Skeletal muscle tissue (tissue), 3 donors: ENCODE measurements at regions not wholly inside any gene's neighbourhood (a gene's known extent, or its start where the extent isn't known, plus 50 kb on each side); places are given as distances from the start of the nearest gene placed in this dataset.

Source experiments
- H3K27ac ChIP-seq: one replicate; pipeline ENCODE4 v1.7.0; 2013; ENCODE audit warnings: mild to moderate bottlenecking, low read depth, low read length, inconsistent platforms
- H3K27me3 ChIP-seq, 3 donors: one replicate each; pipeline ENCODE4 v1.7.0; 2013; ENCODE audit warnings: low read length in 3 of 3; ENCODE audit not compliant: control insufficient read depth in 3 of 3, insufficient read depth in 3 of 3
- H3K36me3 ChIP-seq, 3 donors: one replicate each; pipeline ENCODE4 v1.7.0; 2013; ENCODE audit warnings: low read length in 3 of 3; ENCODE audit not compliant: control insufficient read depth in 3 of 3, insufficient read depth in 3 of 3
- H3K4me1 ChIP-seq, 3 donors: one replicate each; pipeline ENCODE4 v1.7.0; 2013; ENCODE audit warnings: low read length in 3 of 3, mild to moderate bottlenecking in 3 of 3; ENCODE audit not compliant: control insufficient read depth in 3 of 3, insufficient read depth in 3 of 3
- H3K4me3 ChIP-seq, 3 donors: one replicate each; pipeline ENCODE4 v1.7.0; 2013; ENCODE audit warnings: low read length in 3 of 3
- H3K9ac ChIP-seq, 3 donors: one replicate each; pipeline ENCODE4 v1.7.0; 2013; ENCODE audit warnings: low read length in 3 of 3, mild to moderate bottlenecking in 3 of 3, moderate library complexity in 2 of 3, low read depth in 1 of 3
- H3K9me3 ChIP-seq, 3 donors: one replicate each; pipeline ENCODE4 v1.7.0; 2013; ENCODE audit warnings: low read length in 3 of 3; ENCODE audit not compliant: control insufficient read depth in 3 of 3
- donor health status: Osteomylitis.

DNA sequence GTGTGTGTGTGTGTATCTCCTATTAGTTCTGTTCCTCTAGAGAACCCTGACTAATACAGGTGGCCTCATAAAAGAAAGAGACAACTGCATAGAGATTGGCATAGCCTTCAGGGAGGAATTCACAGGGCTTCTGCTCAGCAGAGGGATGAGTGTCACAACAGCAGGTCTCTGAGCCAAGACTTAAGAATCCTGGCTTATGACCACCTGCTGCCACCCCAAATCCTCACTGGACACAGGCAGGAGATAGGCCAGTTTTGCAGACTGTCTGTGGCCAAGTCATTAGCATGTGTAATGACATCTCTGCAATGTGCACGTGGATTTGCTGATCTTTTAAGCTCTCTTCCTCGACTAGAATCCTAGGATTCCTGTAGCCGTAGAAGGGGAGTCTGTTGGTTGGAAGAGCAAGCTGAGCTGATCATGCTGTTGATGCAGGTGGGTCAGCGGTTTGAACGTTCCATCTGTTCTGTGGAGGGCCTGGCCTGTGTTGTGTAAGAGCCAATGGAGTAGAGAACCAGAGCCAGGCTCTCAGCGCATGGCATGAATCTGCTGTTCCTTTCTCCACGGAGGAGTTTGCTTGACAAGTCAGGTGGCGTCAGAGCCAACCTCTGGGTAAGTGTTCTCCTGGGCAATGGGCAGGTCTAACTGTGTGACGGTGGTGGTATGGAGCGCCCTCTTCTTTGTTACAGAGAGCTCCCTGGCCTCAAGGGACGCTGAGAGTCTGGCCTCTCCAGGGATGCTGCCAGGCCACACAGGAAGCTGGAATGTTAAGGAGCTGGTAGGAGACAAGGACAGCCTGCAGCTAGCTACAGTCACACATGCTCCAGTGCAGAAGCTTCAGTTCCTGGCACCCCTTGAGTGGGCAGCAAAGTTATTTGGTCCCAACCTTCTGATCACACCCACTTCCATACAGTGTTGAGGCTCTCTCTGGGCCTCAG, 503.1 kb downstream of the FOXO1 start:
- Histone ChIP-seq H3K36me3 (no peaks in the 10 kb centered on the region), H3K4me1 (peaks cover 8 to 11% (median 9%) of the 10 kb centered on the region in 3 donors), H3K27ac (no peak overlapping the region), H3K4me3 (no peak overlapping the region), H3K27me3 (no peaks in the 10 kb centered on the region), H3K9ac (no peak overlapping the region), H3K9me3 (no peaks in the 10 kb centered on the region)

DNA sequence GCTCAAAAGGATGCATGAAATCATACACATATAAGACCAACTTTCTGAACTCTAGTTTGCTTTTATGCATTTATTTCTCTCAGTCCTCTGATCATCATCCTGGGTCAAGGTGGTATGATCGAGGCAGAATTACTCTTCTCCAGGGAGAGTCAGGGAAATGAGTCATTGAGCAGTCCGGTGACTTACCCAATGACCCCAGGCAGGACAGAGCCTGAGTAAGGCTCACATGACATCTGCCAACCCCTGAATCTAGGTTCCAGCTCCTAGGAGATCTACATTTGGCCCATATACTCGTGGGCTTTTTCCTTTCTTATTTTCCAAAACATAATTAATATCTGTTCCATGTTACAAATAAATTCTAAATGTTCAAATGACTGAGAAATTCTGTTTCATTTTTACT, 502.3 kb downstream of the FOXO1 start:
- H3K27ac ChIP-seq, result no peak overlapping the region
- no peak overlapping the region for H3K4me3 ChIP-seq

GRCh38 chr13:40165316-40165932, 501.0 kb downstream of the FOXO1 start:
- H3K9ac ChIP-seq, result no peak overlapping the region
- H3K4me1 ChIP-seq, result peaks cover 8 to 11% (median 9%) of the 10 kb centered on the region in 3 donors
- no peak overlapping the region for H3K4me3 ChIP-seq
- no peaks in the 10 kb centered on the region for H3K27me3 ChIP-seq
- H3K36me3 ChIP-seq, result no peaks in the 10 kb centered on the region
- no peak overlapping the region for H3K27ac ChIP-seq
- H3K9me3 ChIP-seq, result no peaks in the 10 kb centered on the region

More for the DNA sequence above, 502.3 kb downstream of the FOXO1 start:
- Histone ChIP-seq H3K4me1 (peaks cover 8 to 11% (median 9%) of the 10 kb centered on the region in 3 donors), H3K27me3 (no peaks in the 10 kb centered on the region), H3K9me3 (no peaks in the 10 kb centered on the region), H3K9ac (no peak overlapping the region), H3K36me3 (no peaks in the 10 kb centered on the region)

GRCh38 chr13:40167327-40167726, 499.1 kb downstream of the FOXO1 start:
- H3K4me3 ChIP-seq, result no peak overlapping the region
- H3K9ac ChIP-seq, result no peak overlapping the region
- peaks cover 0 to 1% (median 0%) of the 10 kb centered on the region in 3 donors for H3K27me3 ChIP-seq
- no peak overlapping the region for H3K27ac ChIP-seq
- no peaks in the 10 kb centered on the region for H3K36me3 ChIP-seq
- H3K4me1 ChIP-seq, result peaks cover 8 to 9% (median 9%) of the 10 kb centered on the region in 3 donors
- no peaks in the 10 kb centered on the region for H3K9me3 ChIP-seq

DNA sequence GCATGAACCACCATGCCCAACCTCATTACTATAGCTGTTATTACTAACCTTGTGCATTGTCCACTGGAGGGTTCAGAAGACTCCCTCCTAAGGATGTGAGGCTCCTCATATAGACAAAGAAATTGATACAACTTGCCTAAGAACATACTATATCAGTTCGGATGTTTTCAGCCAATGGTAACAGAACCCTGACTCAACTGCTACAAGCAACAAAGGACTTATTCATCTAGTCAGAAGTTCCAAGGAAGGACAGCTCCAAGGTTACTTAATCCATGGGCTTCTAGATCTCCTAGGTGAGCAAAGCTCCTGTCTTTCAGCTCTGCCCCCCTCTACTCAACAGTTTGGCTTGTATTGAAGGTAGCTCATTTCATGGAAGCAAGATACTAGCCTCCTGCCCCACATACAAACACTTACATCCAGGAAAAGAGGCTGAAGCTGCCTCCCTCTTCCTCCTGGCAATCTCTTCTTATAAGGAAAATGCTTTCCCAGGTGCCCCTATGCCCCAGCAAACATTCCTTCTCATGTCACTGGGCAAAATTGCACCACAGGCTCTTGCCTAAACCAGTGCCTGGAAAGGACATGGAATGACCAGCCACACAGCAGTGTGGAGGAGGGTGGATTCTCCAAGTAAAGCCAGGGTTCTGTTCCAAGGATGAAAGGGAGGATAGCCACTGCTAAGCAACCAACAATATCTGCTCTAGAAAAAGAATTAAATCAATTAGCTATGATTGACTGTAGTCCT, 497.8 kb downstream of the FOXO1 start:
- no peak overlapping the region for H3K9ac ChIP-seq
- H3K27me3 ChIP-seq, result peaks cover 0 to 2% (median 0%) of the 10 kb centered on the region in 3 donors
- no peaks in the 10 kb centered on the region for H3K9me3 ChIP-seq
- no peaks in the 10 kb centered on the region for H3K36me3 ChIP-seq
- no peak overlapping the region for H3K4me3 ChIP-seq
- no peak overlapping the region for H3K27ac ChIP-seq
- H3K4me1 ChIP-seq, result peaks cover 3 to 8% (median 7%) of the 10 kb centered on the region in 3 donors

DNA sequence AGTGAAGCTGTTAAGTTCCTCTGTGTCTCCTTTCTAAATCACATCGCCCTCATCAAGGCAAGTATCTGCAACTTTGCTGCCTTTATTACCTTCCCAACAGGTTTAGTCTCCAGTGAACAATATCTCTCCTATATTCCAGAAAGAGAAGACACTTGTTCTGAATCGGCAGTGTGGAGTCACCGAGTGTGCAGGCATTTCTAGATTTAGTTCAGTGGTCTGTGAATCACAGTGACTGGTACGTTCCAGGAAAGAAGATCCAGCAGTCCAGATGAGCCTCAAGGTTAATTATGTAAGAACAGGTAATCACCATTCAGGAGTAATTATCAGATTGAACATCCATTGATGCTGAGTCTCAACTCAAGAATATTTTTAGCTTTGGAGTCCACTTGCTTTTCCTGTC, 497.0 kb downstream of the FOXO1 start:
- Histone ChIP-seq H3K9me3 (no peaks in the 10 kb centered on the region), H3K27me3 (peaks cover 0 to 2% (median 0%) of the 10 kb centered on the region in 3 donors), H3K36me3 (no peaks in the 10 kb centered on the region), H3K4me3 (no peak overlapping the region), H3K9ac (no peak overlapping the region), H3K27ac (no peak overlapping the region), H3K4me1 (peaks cover 0 to 8% (median 3%) of the 10 kb centered on the region in 3 donors)

- Histone ChIP-seq H3K27ac (no peak overlapping the region), H3K36me3 (no peaks in the 10 kb centered on the region), H3K9ac (no peak overlapping the region), H3K9me3 (no peaks in the 10 kb centered on the region), H3K27me3 (peaks cover 0 to 2% (median 0%) of the 10 kb centered on the region in 3 donors), H3K4me1 (peaks cover 0 to 10% (median 3%) of the 10 kb centered on the region in 3 donors), H3K4me3 (no peak overlapping the region)
Measured at GRCh38 chr13:40170091-40170490, 496.4 kb downstream of the FOXO1 start.

- Histone ChIP-seq H3K9ac (no peak overlapping the region), H3K9me3 (no peaks in the 10 kb centered on the region), H3K27ac (no peak overlapping the region), H3K4me3 (no peak overlapping the region), H3K4me1 (peaks cover 0 to 10% (median 3%) of the 10 kb centered on the region in 3 donors), H3K36me3 (no peaks in the 10 kb centered on the region), H3K27me3 (peaks cover 0 to 2% (median 0%) of the 10 kb centered on the region in 3 donors)
Measured at GRCh38 chr13:40170982-40171381, 495.5 kb downstream of the FOXO1 start.

DNA sequence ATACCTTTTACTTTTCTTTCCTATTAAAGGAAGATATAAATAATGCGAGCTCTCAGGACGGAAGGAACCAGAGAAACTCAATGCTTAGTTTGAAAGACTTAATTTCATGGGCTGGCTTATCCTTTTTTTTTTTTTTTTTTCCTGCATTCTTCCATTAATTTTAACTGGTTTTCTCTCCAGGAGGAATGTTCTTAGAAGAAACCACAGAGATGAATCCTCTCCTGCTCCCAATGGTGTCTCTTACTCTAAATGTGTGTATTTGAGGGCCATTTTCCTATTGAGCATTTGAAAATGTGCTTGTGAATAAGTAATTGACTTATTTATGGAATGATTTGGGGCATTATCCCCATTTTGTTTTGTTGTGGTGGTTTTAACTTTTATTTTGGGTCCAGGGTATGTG, 494.9 kb downstream of the FOXO1 start:
- Histone ChIP-seq H3K27ac (no peak overlapping the region), H3K36me3 (no peaks in the 10 kb centered on the region), H3K9ac (no peak overlapping the region), H3K9me3 (no peaks in the 10 kb centered on the region), H3K4me1 (peaks cover 0 to 10% (median 3%) of the 10 kb centered on the region in 3 donors), H3K4me3 (no peak overlapping the region), H3K27me3 (peaks cover 0 to 2% (median 0%) of the 10 kb centered on the region in 3 donors)
